ENCODE measurements at regions not wholly inside any gene's neighbourhood (a gene's known extent, or its start where the extent isn't known, plus 50 kb on each side); places are given as distances from the start of the nearest gene placed in this dataset.

DNA sequence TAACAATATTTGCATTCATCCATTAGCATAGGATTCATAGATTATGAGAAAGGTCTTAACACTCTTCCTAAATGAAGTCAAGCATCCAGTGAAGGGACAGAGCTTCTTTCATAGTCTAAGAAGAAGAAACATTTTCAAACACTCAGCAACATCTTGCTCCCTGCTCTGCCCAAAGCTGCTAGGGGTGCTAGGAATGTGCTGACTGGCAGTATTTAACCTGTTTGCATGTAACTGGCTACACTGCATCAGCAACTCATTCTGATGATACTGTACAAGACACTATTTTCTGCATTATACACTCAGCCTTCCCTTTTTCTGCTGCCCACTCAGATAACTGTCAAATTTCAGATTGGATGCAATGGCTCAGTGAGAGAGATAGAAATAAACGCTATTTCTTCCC is 495.1 kb upstream of the ARID1B start:
- TF ChIP-seq, protein P1, sequence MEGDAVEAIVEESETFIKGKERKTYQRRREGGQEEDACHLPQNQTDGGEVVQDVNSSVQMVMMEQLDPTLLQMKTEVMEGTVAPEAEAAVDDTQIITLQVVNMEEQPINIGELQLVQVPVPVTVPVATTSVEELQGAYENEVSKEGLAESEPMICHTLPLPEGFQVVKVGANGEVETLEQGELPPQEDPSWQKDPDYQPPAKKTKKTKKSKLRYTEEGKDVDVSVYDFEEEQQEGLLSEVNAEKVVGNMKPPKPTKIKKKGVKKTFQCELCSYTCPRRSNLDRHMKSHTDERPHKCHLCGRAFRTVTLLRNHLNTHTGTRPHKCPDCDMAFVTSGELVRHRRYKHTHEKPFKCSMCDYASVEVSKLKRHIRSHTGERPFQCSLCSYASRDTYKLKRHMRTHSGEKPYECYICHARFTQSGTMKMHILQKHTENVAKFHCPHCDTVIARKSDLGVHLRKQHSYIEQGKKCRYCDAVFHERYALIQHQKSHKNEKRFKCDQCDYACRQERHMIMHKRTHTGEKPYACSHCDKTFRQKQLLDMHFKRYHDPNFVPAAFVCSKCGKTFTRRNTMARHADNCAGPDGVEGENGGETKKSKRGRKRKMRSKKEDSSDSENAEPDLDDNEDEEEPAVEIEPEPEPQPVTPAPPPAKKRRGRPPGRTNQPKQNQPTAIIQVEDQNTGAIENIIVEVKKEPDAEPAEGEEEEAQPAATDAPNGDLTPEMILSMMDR (IDR thresholded peaks at IDR 0.05) = no peak
- no peak for TF ChIP-seq POLR2A (IDR thresholded peaks at IDR 0.05)

Measured in prostate gland (tissue), 2 donors.